ENCODE measurements at regions not wholly inside any gene's neighbourhood (a gene's known extent, or its start where the extent isn't known, plus 50 kb on each side); places are given as distances from the start of the nearest gene placed in this dataset.

- H3K9me3 ChIP-seq, result no peaks in the 10 kb centered on the region
- no peaks in the 10 kb centered on the region for H3K9me3 Mint-ChIP-seq (ENCODE audit: unreplicated experiment)
- no TSS peak for BruUV-seq (replicated peaks)
- H3K4me3 ChIP-seq (ENCODE audit: low read depth, low read length), result no peak overlapping the region
- no peak overlapping the region for H3K27ac Mint-ChIP-seq (ENCODE audit: unreplicated experiment)
- intact Hi-C loops (cut with micrococcal nuclease; ENCODE audit: unreplicated experiment), result no loop called here
- no peaks in the 10 kb centered on the region for H3K36me3 Mint-ChIP-seq (ENCODE audit: insufficient read depth, unreplicated experiment)
- CTCF ChIA-PET, result no interaction called here
- H3K4me1 ChIP-seq, result no peaks in the 10 kb centered on the region
- no peaks in the 10 kb centered on the region for H3K27me3 ChIP-seq (replicated peaks; ENCODE audit: control insufficient read depth, insufficient read depth, low read length)
- no peak overlapping the region for H3K4me3 Mint-ChIP-seq (ENCODE audit: unreplicated experiment)
- no peaks in the 10 kb centered on the region for H3K4me1 Mint-ChIP-seq (ENCODE audit: low read depth, unreplicated experiment)
- no peaks in the 10 kb centered on the region for H3K27me3 Mint-ChIP-seq (ENCODE audit: insufficient read depth, unreplicated experiment)
- POLR2A ChIA-PET, result no interaction called here
- H3K36me3 ChIP-seq (ENCODE audit: control insufficient read depth, insufficient read depth, low read length), result no peaks in the 10 kb centered on the region
- no peak for DNase-seq
- TF ChIP-seq, protein P1, sequence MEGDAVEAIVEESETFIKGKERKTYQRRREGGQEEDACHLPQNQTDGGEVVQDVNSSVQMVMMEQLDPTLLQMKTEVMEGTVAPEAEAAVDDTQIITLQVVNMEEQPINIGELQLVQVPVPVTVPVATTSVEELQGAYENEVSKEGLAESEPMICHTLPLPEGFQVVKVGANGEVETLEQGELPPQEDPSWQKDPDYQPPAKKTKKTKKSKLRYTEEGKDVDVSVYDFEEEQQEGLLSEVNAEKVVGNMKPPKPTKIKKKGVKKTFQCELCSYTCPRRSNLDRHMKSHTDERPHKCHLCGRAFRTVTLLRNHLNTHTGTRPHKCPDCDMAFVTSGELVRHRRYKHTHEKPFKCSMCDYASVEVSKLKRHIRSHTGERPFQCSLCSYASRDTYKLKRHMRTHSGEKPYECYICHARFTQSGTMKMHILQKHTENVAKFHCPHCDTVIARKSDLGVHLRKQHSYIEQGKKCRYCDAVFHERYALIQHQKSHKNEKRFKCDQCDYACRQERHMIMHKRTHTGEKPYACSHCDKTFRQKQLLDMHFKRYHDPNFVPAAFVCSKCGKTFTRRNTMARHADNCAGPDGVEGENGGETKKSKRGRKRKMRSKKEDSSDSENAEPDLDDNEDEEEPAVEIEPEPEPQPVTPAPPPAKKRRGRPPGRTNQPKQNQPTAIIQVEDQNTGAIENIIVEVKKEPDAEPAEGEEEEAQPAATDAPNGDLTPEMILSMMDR (IDR thresholded peaks at IDR 0.05; ENCODE audit: insufficient read depth in 1 of 2, low read depth in 1 of 2, low read length in 1 of 2, severe bottlenecking in 1 of 2, unreplicated experiment in 1 of 2), result no peak
Observed at GRCh38 chr14:42149609-42150261, 543.1 kb downstream of the LRFN5 start.

DNA sequence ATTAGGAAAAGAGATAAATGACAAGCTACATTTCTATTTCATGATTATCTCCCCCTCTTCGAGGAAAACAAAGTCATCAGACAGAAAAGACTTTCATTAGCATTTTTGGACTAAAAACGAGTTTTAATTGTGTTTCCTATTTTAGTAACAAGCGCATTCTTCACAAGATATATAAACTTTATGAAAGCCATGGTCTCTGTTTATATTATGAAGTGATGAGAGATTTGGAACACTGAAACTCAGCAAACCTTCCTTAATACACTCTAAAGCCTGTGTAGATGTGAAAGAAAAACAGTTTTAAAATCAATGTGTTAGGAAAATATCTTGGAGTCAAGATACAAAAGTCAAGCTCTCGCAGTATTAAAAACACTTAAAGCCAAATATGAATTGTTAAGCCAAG is 539.1 kb downstream of the LRFN5 start:
- no TSS peak for BruUV-seq (replicated peaks)
- H3K27me3 Mint-ChIP-seq (ENCODE audit: insufficient read depth, unreplicated experiment), result no peaks in the 10 kb centered on the region
- no peak overlapping the region for H3K4me3 Mint-ChIP-seq (ENCODE audit: unreplicated experiment)
- DNase-seq, result no peak
- no peaks in the 10 kb centered on the region for H3K4me1 ChIP-seq
- H3K27ac Mint-ChIP-seq (ENCODE audit: unreplicated experiment), result no peak overlapping the region
- H3K4me3 ChIP-seq (ENCODE audit: low read depth, low read length), result no peak overlapping the region
- H3K9me3 Mint-ChIP-seq (ENCODE audit: unreplicated experiment), result no peaks in the 10 kb centered on the region
- intact Hi-C loops (cut with micrococcal nuclease; ENCODE audit: unreplicated experiment), result no loop called here
- no peaks in the 10 kb centered on the region for H3K27me3 ChIP-seq (replicated peaks; ENCODE audit: control insufficient read depth, insufficient read depth, low read length)
- no peaks in the 10 kb centered on the region for H3K36me3 Mint-ChIP-seq (ENCODE audit: insufficient read depth, unreplicated experiment)
- H3K4me1 Mint-ChIP-seq (ENCODE audit: low read depth, unreplicated experiment), result no peaks in the 10 kb centered on the region
- POLR2A ChIA-PET, result no interaction called here
- no peaks in the 10 kb centered on the region for H3K36me3 ChIP-seq (ENCODE audit: control insufficient read depth, insufficient read depth, low read length)
- CTCF ChIA-PET, result no interaction called here
- H3K9me3 ChIP-seq, result no peaks in the 10 kb centered on the region
- TF ChIP-seq, protein P1 (IDR thresholded peaks at IDR 0.05; ENCODE audit: insufficient read depth in 1 of 2, low read depth in 1 of 2, low read length in 1 of 2, severe bottlenecking in 1 of 2, unreplicated experiment in 1 of 2), result no peak

GRCh38 chr14:42143114-42143513 is 536.4 kb downstream of the LRFN5 start:
- Mint-ChIP-seq H3K27ac (ENCODE audit: unreplicated experiment) (no peak overlapping the region), H3K4me3 (ENCODE audit: unreplicated experiment) (no peak overlapping the region), H3K9me3 (ENCODE audit: unreplicated experiment) (no peaks in the 10 kb centered on the region), H3K4me1 (ENCODE audit: low read depth, unreplicated experiment) (no peaks in the 10 kb centered on the region), H3K27me3 (ENCODE audit: insufficient read depth, unreplicated experiment) (no peaks in the 10 kb centered on the region), H3K36me3 (ENCODE audit: insufficient read depth, unreplicated experiment) (no peaks in the 10 kb centered on the region)
- no TSS peak for BruUV-seq (replicated peaks)
- Histone ChIP-seq H3K4me1 (no peaks in the 10 kb centered on the region), H3K4me3 (ENCODE audit: low read depth, low read length) (no peak overlapping the region), H3K9me3 (no peaks in the 10 kb centered on the region), H3K36me3 (ENCODE audit: control insufficient read depth, insufficient read depth, low read length) (no peaks in the 10 kb centered on the region), H3K27me3 (replicated peaks; ENCODE audit: control insufficient read depth, insufficient read depth, low read length) (no peaks in the 10 kb centered on the region)
- intact Hi-C loops (cut with micrococcal nuclease; ENCODE audit: unreplicated experiment), result no loop called here
- CTCF ChIA-PET, result no interaction called here
- POLR2A ChIA-PET, result no interaction called here
- TF ChIP-seq, protein P1 (IDR thresholded peaks at IDR 0.05; ENCODE audit: insufficient read depth in 1 of 2, low read depth in 1 of 2, low read length in 1 of 2, severe bottlenecking in 1 of 2, unreplicated experiment in 1 of 2), result no peak
- DNase-seq, result no peak

Measured in Caco-2 (cell line).